ENCODE measurements at regions not wholly inside any gene's neighbourhood (a gene's known extent, or its start where the extent isn't known, plus 50 kb on each side); places are given as distances from the start of the nearest gene placed in this dataset.

DNA sequence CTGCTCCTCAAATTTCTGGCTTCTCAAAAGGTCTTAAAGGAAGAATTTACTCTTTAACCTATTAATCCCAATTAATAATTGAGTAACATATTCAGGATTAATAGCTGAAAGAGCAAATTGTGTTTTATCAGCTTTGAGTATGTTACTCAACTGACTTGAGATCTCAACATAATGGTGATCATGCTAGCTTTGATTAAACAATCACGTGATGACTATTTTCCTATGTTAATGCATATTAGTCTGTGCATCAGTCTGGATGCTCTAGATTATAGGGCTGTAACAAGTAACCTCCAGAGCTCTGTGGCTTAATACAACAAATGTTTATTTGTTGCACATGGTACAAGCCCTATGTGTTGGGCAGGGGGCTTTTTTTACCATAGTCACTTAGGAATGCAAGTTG is 313.4 kb upstream of the BTBD3 start:
- no peak overlapping the region for H3K4me2 ChIP-seq (ENCODE audit: low read depth, low read length)
- no peak overlapping the region for H3K9ac ChIP-seq (ENCODE audit: insufficient read depth, low read depth, low read length)
- no peak for ATAC-seq
- intact Hi-C loops (cut with micrococcal nuclease; ENCODE audit: unreplicated experiment) = no loop called here
- DNase-seq (ENCODE audit: low spot score) = no peak
- H4K20me1 ChIP-seq (ENCODE audit: insufficient read depth, low read length) = no peaks in the 10 kb centered on the region
- H3K27me3 ChIP-seq (ENCODE audit: control insufficient read depth in 1 of 2, insufficient read depth in 2 of 2, low read length in 2 of 2) = no peaks in the 10 kb centered on the region
- H2AFZ ChIP-seq (ENCODE audit: low read length) = no peak overlapping the region
- no peaks in the 10 kb centered on the region for H3K36me3 ChIP-seq (replicated peaks in 1 of 2; ENCODE audit: control insufficient read depth in 1 of 2, insufficient read depth in 2 of 2, low read length in 2 of 2)
- POLR2A ChIA-PET = no interaction called here
- H3K4me3 ChIP-seq (replicated peaks in 1 of 3; ENCODE audit: insufficient read depth in 1 of 3, low read depth in 2 of 3, low read length in 3 of 3) = no peak overlapping the region
- peak; percentile 63; the same call in 1 of the 2 replicates for TF ChIP-seq RAD51 (IDR thresholded peaks at IDR 0.05; ENCODE audit: borderline replicate concordance)
- TF ChIP-seq, protein P1, sequence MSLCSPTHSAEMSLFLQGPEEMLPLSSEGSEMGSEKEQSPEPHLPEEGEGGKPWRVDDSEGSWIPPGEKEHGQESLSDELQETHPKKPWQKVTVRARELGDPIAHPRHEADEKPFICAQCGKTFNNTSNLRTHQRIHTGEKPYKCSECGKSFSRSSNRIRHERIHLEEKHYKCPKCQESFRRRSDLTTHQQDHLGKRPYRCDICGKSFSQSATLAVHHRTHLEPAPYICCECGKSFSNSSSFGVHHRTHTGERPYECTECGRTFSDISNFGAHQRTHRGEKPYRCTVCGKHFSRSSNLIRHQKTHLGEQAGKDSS (CRISPR knock-in tag; IDR thresholded peaks at IDR 0.05; ENCODE audit: borderline replicate concordance, low read depth) = no peak
- WGBS (ENCODE audit: low lambda C conversion rate) = 0% methylated on average over 1 of the region's 1 CpG
- H3K79me2 ChIP-seq (ENCODE audit: insufficient read depth, low read length) = no peaks in the 10 kb centered on the region
- CTCF ChIA-PET (ENCODE audit: low intra/inter-chr PET ratio, low total read pairs) = no interaction called here
- FAIRE-seq = no peak
- in situ Hi-C loops (cut with HindIII; ENCODE audit: extremely low pct_ligation_motif_present, low pct_unique_long_range_greater_than_20kb) = no loop called here
- H3K27ac ChIP-seq (ENCODE audit: extremely low read length, insufficient read depth, low read length) = no peak overlapping the region
- no peaks in the 10 kb centered on the region for H3K4me1 ChIP-seq (ENCODE audit: insufficient read depth, low read length)
- BruUV-seq (replicated peaks) = no TSS peak
- peaks cover 15% of the 10 kb centered on the region; the same call in 1 of the 2 replicates for H3K9me3 ChIP-seq (ENCODE audit: low read length)

DNA sequence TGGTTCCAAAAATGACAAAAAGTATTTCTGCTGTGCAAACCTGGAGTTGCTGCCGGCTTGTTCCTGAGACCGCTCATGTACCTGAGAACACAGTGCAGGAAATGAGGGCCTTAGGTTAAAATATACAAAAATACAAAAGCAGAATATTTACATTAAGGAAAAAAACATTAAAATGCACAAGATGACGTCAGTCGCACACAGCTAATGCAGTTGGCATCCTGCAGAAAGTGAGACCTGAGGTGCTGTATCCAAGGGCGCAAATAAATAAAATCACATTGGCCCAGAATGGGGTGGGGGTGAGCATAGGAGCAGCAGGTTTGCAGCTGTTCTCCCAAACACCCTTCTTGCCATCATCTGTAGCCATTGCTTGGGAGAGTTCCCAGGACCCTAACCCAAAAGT is 310.6 kb upstream of the BTBD3 start:
- Histone ChIP-seq H3K9ac (ENCODE audit: insufficient read depth, low read depth, low read length) (no peak overlapping the region), H3K4me2 (ENCODE audit: low read depth, low read length) (no peak overlapping the region), H3K79me2 (ENCODE audit: insufficient read depth, low read length) (no peaks in the 10 kb centered on the region), H3K36me3 (replicated peaks in 1 of 2; ENCODE audit: control insufficient read depth in 1 of 2, insufficient read depth in 2 of 2, low read length in 2 of 2) (no peaks in the 10 kb centered on the region), H2AFZ (ENCODE audit: low read length) (no peak overlapping the region), H3K9me3 (ENCODE audit: low read length) (no peaks in the 10 kb centered on the region), H3K4me1 (ENCODE audit: insufficient read depth, low read length) (no peaks in the 10 kb centered on the region), H3K27ac (ENCODE audit: extremely low read length, insufficient read depth, low read length) (no peak overlapping the region), H4K20me1 (ENCODE audit: insufficient read depth, low read length) (no peaks in the 10 kb centered on the region), H3K4me3 (replicated peaks in 1 of 3; ENCODE audit: insufficient read depth in 1 of 3, low read depth in 2 of 3, low read length in 3 of 3) (no peak overlapping the region), H3K27me3 (ENCODE audit: control insufficient read depth in 1 of 2, insufficient read depth in 2 of 2, low read length in 2 of 2) (no peaks in the 10 kb centered on the region)
- TF ChIP-seq ZNF570 (CRISPR knock-in tag; IDR thresholded peaks at IDR 0.05; ENCODE audit: borderline replicate concordance) (no peak), ATF7 (IDR thresholded peaks at IDR 0.05) (peak; percentile 90), ATF7 (CRISPR knock-in tag; IDR thresholded peaks at IDR 0.05) (no peak), CREB1 (IDR thresholded peaks at IDR 0.05) (peak; percentile 87), CREB1 (CRISPR knock-in tag; IDR thresholded peaks at IDR 0.05) (no peak)
- FAIRE-seq (no peak), ATAC-seq (no peak), DNase-seq (ENCODE audit: low spot score) (no peak)
- in situ Hi-C loops (cut with HindIII; ENCODE audit: extremely low pct_ligation_motif_present, low pct_unique_long_range_greater_than_20kb) (no loop called here), intact Hi-C loops (cut with micrococcal nuclease; ENCODE audit: unreplicated experiment) (no loop called here)
- 52% methylated on average over 5 of the region's 5 CpGs for WGBS (ENCODE audit: low lambda C conversion rate)
- POLR2A ChIA-PET = no interaction called here
- BruUV-seq (replicated peaks) = no TSS peak
- CTCF ChIA-PET (ENCODE audit: low intra/inter-chr PET ratio, low total read pairs) = no interaction called here
